A204.1 (cell line): ENCODE measurements at regions not wholly inside any gene's neighbourhood (a gene's known extent, or its start where the extent isn't known, plus 50 kb on each side); places are given as distances from the start of the nearest gene placed in this dataset.
"Not testable (repeated sequence)": the region's sequence is repeated elsewhere in the genome, so short reads cannot be mapped to it uniquely, and the experiment has no call there.

Experiments
- FAIRE-seq: peaks from 2 replicates; lab custom pipeline; 2012; peaks lifted over from hg19 to GRCh38; lab: Jason Lieb, UNC

DNA sequence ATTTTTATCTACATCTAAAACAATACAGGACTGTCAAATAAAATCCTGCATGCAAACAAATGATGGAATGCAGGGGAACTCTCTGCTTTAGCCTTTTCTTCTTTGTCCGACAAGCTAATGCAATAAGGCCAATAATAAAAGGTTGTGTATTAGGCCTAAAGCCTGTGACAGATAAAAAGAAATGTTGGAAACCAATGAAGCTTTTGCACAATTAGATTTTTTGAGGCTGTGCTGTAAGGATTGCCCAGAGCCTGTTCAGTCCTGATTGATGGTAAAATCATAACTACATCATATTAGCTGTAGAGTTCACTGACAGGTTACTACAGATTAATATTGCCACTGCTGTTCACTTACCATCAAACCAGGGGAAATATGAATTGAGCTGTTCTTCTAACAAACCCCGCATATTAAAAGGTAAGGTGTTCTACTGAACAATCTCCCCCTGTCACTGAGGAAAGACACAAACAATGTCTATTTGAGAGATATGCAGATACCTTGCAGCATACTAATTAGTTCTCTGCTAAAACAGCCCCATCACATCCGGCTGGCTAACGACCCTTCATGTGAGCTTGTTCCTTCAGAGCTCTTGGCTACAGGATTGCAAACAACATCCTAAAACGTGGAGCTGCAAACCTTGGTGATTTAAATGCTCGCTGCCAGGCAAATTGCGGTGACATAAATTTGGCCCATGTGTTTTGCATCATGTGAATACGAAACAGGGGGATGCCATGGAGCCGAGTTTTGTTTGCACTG is 305.4 kb downstream of the MTX2 start:
- no peak for FAIRE-seq

DNA sequence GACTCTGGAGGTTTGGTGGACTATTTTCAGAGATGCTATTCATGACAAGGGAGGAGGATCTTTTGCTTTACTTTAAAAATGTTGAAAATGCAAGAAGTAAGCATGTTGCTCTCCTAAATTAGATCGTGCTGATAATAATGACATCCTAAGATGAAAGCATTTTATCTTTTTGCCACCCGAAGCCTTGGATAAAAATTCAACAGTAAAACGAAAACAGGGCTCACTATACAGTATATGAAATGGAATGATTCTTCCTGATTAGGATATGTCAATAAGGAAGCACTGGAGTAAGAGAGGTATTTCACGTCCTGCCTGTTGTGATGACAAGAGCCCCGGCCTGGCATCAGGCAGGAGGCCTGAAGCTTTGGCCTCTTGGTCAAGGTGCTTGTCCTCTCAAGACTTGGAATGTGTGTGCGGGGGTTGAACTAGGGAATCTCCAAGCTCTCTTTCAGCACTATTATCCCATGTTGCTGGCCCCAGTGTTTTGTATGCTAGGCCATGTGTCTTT is 306.0 kb downstream of the MTX2 start:
- FAIRE-seq = no peak

DNA sequence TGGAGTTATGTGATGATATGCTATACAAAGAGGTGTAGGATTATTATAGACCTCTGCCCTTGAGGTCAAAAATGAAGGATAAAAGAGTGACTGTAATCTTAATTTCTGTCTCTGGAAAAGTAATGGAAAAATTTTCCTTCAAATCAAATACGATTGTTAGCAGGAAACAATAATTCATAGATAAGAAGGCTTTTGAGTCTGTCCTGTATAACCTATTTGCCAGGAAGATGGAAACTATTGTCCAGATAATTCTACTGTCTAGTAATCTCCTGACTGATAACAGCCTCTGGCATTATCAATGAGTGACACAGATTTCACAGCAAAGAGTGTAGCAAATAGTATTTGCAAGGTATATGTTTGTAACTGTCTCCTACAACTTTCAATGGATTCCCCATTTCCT is 307.8 kb downstream of the MTX2 start:
- no peak for FAIRE-seq

DNA sequence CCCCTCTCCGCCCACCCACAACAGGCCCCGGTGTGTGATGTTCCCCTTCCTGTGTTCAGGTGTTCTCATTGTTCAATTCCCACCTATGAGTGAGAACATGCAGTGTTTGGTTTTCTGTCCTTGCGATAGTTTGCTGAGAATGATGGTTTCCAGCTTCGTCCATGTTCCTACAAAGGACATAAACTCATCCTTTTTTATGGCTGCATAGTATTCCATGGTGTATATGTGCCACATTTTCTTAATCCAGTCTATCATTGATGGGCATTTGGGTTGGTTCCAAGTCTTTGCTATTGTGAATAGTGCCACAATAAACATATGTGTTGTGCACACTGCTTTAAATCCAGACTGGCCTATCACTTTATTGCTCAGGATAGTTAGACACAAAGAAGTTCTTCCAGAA is 309.1 kb downstream of the MTX2 start:
- FAIRE-seq = not testable (repeated sequence)

DNA sequence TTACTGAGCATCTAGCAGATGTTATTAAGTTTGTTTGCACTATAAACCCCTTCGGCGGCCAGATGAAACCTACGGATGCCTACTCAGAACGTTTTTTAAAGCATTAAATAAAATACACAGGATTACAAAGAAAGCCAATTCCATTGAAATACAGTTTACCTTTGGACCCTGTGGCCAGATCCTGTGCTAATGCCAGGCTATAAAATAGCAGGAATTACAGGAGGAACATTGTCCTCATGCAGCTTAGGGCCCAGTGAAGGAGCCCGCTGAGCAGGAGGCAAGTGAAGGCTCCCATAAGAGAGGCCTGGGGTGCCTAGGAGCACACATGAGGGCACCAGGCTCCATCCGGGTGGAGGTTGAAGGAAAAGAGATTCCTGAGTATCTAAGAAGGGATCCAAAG is 310.4 kb downstream of the MTX2 start:
- no peak for FAIRE-seq

DNA sequence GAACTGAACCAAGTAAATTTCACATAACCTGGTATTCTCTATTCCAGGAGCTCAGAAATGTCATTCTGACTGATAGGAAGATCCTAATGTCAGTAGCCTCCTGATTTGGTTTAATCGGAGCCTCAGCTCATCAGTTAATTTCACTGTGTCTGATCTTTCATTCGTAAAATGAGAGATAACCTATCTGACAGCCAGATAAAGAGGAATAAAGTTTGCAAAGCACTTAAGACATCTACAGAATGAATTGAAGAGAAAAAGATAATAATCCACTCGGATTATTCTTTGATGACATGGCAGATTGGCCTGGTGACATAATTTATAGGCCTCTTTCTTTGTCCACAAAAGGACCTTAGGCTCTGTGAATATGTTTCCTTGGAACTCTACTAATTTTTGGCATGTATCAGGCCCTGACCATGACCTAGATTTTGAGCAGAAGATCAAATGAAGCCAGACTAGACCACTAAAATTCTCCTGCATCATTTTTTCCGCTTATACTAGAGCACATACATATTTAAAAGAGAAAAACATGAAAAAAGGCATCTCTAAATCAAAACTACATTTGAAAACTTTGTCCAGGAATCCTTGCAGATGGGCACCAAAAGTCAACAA is 312.4 kb downstream of the MTX2 start:
- no peak for FAIRE-seq

DNA sequence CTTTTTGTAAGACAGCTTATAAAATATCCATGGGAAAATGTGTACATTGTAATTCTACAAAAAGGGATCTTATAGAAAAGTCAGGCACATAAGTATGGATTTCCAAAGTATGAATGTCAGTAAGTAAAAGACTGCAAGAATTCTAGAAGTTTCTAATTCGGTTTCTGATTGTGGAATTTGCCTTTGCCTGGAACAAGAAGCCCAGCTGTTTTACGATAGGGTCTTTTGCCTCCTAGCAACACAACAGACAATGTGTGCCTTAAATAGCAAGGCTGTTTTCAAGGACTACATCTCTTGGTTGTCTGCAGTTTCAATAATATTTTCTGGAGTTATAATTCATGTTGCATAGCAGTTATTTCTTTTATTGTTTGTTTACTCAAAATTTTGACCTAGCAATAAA is 312.9 kb downstream of the MTX2 start:
- FAIRE-seq = no peak

DNA sequence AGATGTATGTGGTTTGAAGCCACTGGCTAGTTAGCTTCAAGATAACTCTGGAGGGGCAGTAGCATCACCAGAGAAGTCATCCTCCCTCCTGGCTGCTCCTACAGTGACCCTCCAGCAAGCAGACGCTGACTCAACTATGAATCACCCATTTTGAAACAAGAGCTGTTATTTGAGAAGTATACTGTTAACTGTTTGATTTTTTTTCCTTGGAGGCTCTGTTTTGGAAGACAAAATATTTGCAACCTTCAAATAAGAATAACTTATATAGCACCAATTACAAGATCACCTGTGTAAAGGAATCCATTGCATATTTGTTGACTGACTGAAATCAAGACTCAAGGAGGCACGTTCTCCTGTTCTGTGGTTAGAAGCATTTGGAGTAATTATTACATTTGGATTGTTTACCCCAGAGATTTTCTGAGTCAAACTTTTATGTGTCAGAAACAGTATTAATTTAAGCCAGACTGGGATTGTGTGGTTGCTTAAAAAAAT is 313.8 kb downstream of the MTX2 start:
- no peak for FAIRE-seq

DNA sequence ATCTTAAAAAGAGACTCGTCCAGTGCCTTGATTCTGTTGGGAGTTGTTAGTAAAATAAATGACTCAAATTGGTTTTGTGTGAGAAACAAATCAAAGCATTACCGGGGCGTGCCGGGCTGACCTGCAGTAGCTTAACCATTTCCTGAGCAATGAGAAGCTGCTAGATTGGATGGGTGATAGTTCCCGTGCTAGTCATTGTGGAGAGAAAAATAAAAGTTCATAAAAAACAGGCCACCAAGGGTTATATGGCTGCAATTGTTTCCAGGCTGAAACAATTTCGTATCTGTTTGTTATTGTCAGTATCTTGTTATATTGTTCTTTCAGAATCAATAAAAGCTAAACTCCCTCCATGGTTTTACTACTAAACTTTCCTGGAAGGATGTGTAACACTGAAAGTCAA is 314.4 kb downstream of the MTX2 start:
- FAIRE-seq = no peak

DNA sequence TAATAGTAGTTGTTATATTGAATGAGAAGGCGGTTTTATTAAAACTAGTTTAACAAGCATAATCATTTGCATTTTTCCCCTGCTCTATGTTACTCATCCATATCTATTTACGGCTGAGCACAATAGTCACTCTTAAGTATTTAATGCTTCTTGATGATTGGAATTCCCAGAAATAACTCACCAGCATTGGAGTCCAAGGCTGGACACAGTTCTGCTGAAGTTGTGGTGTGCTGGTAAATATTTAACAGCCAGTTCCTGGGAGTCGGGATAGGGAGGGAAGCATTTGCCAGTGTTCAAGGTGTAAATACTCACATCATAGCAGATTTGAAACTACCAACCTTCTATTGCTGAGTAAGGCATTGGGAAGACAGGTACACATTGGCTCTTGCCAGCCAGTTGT is 315.1 kb downstream of the MTX2 start:
- FAIRE-seq = no peak

DNA sequence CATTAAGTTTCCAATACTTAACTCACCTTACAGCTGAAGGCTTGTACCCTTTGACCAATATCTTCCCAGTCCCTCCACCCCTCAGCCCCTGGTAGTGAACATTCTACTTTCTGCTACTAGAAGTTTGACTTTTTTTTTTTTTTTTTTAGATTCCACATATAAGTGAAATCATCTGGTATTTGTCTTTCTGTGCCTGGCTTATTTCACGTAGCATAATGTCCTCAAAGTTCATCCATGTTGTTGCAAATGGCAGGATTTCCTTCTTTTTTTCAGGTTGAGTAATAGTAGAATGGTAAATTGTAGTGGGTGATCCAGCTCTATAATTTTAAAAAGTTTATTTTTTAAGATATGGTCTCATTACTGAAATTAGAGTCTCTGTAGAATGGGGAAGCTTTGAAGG is 316.0 kb downstream of the MTX2 start:
- no peak for FAIRE-seq

DNA sequence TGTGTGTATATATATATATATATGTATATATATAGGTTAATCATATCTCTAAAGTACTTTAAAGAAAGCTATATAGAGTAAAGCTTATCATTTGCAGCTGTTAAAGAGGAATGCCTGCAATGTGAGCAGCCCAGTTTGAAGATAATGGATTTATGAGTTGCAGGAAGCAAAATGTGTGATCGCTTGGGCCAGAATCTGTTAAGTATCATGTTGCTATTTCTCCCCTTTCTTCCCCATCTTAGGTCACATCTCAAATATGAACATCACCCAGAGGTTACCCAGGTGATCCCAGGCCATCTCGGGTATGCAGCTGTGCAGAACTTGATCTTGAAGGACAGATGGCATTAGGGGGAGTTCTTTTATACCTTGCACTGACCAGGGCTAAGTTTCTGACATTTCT is 316.5 kb downstream of the MTX2 start:
- FAIRE-seq = no peak

DNA sequence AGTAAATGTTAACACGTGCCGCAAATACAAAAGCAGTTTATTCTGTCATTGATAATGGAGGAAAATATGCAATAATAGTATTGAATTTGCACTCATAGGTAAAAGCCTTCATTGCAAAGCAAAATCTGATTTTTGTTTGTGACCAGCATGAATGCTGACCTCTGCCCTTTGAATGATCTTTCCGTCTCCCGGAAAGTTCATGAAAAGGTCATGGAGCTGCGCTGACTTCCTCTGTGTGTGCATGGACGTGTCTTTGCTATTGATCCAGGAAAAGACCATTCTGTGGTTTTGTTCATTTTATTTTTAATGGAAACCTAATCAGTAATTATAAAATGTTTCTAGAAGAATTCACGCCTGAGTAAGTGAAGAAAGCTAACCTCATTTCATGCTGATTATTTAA is 320.0 kb downstream of the MTX2 start:
- FAIRE-seq = no peak

DNA sequence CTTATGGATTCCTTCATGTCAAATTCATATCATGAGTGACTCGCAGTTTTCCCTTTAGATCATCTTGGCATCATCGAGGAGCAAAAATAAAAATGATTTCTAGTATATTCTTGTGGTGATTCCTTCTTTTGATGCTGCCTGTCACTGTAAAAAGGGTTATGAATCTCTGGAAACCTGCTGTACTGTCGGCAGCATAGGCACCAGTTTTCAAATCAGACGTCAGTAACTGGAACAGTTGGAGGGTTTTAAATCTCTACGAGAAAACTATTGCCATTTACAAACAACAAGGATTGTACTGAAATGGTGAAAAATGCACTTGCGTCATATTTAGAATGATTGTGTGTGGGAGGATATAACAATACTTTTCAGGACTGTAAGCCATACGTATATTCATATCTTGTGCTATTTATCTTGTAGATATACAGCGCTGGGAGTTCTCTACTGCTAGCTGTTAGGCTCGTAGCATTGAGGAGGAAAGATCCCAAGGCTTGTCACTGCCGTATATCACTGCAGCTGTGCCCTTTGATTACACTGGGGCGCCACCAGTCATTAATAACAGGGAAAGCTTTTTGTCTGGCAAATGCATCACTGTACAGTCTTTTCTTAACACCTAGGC is 320.7 kb downstream of the MTX2 start:
- no peak for FAIRE-seq

DNA sequence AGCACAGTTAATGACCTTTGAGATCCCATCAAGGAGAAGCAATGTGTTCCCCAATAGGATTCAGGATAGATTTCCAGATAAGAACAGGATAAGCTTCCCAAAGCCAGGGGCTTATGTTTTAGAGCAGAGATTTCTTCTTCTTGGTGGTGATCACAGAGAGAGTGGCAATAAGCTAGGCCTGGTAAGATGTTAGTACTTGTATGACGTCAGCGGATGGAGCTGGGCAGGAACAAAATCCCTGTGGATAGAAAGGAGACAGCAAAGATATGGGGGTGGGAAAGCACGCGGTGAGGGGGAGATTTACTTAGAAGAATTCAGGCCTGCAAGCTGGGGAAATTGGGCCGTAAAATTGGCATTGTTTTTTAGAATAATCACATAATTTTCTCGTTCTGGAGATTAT is 323.0 kb downstream of the MTX2 start:
- no peak for FAIRE-seq

DNA sequence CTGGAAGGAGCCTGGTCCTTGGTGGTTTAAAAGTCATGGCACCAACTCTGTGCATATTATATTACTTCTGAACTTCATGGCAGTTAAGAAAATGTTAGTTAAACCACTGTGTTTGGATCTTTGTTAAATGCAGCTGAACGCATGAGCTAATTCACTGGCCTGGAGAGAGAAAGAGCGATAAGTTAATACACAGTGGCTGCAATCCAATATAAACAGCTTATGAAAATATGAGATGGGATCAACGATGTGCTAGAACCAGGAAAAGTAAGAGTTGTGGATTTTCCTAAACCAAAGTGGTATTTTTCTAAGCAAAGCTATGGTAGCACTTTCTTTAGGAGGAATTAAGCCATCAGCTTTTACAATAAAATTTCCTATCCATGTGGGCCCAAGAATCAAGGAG is 326.7 kb downstream of the MTX2 start:
- no peak for FAIRE-seq

DNA sequence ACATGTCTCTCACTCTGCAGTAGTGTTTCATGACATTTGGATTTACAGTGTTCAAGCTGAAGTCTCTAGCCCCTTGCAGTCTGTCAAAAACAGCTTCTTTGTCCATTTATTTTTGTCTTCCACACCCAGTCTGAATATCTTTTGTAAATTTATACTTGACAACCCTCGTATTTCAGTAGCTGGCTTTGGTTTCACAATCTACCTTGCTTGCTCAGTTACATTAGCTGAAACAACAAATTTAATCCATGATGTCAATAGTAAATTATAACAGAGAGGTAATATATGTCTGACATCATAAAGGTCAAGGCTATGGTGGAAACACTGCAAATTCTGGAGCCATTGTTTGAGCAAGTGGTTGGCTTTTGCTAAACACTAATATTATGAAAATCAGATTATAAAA is 328.7 kb downstream of the MTX2 start:
- no peak for FAIRE-seq

DNA sequence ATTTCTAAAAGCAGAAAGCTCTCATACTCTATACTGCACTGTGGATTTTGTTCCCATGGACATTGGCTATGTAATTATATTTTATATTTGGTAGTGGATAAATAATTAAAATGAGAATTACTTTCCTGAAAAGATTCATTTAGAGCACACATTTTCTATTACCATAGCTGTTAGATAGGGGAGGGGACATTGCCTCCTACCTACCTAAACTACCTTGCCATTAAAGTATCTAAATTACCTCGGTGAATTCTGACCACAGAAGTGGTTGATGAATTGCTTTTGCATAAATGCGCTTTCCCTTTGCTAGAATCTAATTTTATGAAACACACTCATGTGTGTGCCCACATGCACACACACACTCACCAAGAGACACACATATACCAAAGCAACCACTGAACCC is 329.1 kb downstream of the MTX2 start:
- FAIRE-seq = no peak

DNA sequence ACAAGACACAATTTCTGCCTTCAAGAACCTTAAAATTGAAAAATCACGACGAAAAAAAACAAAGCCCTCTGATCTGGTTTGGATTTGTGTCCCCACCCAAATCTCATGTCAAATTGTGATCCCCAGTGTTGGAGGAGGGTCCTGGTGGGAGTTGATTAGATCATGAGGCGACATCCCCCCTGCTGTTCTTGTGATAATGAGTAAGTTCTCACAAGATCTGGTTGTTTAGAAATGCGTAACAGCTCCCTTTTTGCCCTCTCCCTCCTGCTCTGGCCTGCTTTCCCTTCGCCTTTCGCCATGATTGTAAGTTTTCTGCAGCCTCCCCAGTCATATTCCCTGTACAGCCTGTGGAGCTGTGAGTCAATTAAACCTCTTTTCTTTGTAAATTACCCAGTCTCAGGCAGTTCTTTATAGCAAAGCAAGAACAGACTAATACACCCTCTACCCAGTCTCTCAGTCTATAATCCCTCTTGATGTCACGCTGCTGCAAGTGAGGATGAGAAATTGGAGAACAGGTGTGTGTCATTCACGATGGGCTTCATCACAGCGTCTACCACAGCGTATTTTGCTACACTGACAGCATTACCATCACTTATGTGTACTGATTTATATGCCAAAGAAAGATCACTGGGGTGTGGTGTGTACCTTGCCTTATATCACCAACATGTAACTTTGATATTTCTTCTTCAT is 330.7 kb downstream of the MTX2 start:
- no peak for FAIRE-seq

DNA sequence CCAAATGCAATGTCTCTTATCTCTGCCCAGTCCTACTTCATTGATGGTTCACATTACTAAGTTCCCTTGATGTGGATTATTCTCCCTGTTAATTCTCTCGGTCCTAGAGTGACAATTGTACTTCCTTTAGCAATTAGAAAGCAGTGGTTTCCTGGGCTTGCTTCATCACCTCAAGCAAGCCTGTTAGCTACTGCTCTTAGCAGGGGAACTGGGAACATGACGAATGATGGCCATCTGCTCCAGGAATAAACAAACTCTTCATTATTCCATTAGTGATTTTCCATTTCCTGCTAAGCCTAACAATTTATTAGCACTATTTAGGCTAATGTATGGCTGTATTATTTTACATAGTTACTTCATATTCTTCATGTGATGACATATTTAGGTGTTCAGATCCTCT is 331.8 kb downstream of the MTX2 start:
- no peak for FAIRE-seq

DNA sequence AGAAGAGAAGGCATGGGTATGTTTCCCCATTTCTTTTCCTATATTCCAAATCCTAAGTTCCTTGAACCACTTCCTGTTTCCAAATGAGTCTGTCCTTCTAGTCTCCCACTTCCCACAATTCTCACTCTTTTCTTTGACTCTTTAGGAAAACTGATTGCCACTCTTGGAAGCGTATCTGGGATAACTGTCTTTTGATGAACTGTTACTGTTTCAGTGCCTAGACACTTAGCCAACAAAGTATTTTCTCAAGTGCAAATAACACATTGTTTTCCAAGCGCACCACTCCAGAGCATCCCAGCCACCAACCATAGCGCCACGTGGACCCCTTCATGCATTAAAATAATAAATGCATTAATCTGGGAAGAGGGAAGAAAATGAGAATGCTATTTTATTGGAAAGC is 342.8 kb downstream of the MTX2 start:
- no peak for FAIRE-seq

DNA sequence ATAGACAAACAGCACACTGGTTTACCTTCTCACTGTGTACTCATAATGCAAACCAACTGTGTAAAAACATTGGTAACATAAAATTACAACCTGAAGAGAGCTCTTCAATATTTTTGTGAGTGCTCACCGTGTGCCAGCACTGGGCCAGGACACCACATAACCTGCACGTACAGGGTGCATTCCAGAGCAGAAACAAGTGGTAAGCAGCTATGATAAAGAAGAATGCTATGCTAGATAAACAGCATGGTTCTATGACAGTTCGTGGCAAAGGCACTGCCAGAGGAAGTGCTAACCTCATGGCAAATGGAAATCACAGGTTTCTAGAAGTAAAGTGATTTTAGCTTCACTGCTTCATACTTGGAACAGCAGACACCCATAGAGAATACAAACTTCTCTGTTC is 343.5 kb downstream of the MTX2 start:
- no peak for FAIRE-seq
